ENCODE measurements at regions not wholly inside any gene's neighbourhood (a gene's known extent, or its start where the extent isn't known, plus 50 kb on each side); places are given as distances from the start of the nearest gene placed in this dataset.

- DNase-seq: no peak
These were observed 985.4 kb downstream of the DIAPH3 start for GRCh38 chr13:59178344-59178743.

GRCh38 chr13:59182241-59182640, 981.5 kb downstream of the DIAPH3 start:
- DNase-seq: peak; percentile 94

GRCh38 chr13:59197397-59197796, 966.3 kb downstream of the DIAPH3 start:
- DNase-seq: peak; percentile 42

GRCh38 chr13:59201841-59202240, 961.9 kb downstream of the DIAPH3 start:
- DNase-seq: peak; percentile 32

- no peak for DNase-seq
These were observed 959.9 kb downstream of the DIAPH3 start for GRCh38 chr13:59203855-59204254.

- DNase-seq: no peak
These were observed 958.2 kb downstream of the DIAPH3 start for GRCh38 chr13:59205501-59205900.

- DNase-seq: no peak
These were observed 955.1 kb downstream of the DIAPH3 start for GRCh38 chr13:59208405-59209195.

GRCh38 chr13:59210543-59210942, 953.2 kb downstream of the DIAPH3 start:
- no peak for DNase-seq

GRCh38 chr13:59211606-59212005, 952.1 kb downstream of the DIAPH3 start:
- DNase-seq: peak; percentile 91

GRCh38 chr13:59229401-59229800, 934.3 kb downstream of the DIAPH3 start:
- no peak for DNase-seq

- no peak for DNase-seq
These were observed 933.9 kb downstream of the DIAPH3 start for GRCh38 chr13:59229861-59230260.

GRCh38 chr13:59230484-59231264, 933.1 kb downstream of the DIAPH3 start:
- DNase-seq: no peak

GRCh38 chr13:59236309-59236919, 927.3 kb downstream of the DIAPH3 start:
- DNase-seq: peak; percentile 96

GRCh38 chr13:59236944-59237343, 926.8 kb downstream of the DIAPH3 start:
- DNase-seq: no peak

- no peak for DNase-seq
These were observed 916.6 kb downstream of the DIAPH3 start for GRCh38 chr13:59247171-59247570.

GRCh38 chr13:59250336-59251189, 913.2 kb downstream of the DIAPH3 start:
- DNase-seq: no peak

GRCh38 chr13:59259165-59260000, 904.3 kb downstream of the DIAPH3 start:
- no peak for DNase-seq

- DNase-seq: no peak
These were observed 901.7 kb downstream of the DIAPH3 start for GRCh38 chr13:59261928-59262488.

GRCh38 chr13:59263531-59263930, 900.2 kb downstream of the DIAPH3 start:
- no peak for DNase-seq

GRCh38 chr13:59266478-59267063, 897.2 kb downstream of the DIAPH3 start:
- no peak for DNase-seq

GRCh38 chr13:59269476-59269875, 894.3 kb downstream of the DIAPH3 start:
- DNase-seq: no peak

All from NCI-H2171 treated with DMSO at 0.1 percent for 48 hours (cell line).